Adipocyte (in vitro differentiated cells): ENCODE measurements at regions not wholly inside any gene's neighbourhood (a gene's known extent, or its start where the extent isn't known, plus 50 kb on each side); places are given as distances from the start of the nearest gene placed in this dataset.

ENCODE experiments used
- DNase-seq: peaks from one replicate; pipeline ENCODE4 v3.0.0-alpha.2; 2015; ENCODE audit warnings: low read depth
- H3K27me3 ChIP-seq: replicated peaks from 2 replicates; pipeline ENCODE4 v1.7.0; 2013; ENCODE audit warnings: mild to moderate bottlenecking, low read length, moderate library complexity; ENCODE audit not compliant: control insufficient read depth, insufficient read depth
- H3K36me3 ChIP-seq: 2 replicates; pipeline ENCODE4 v1.7.0; 2013; ENCODE audit warnings: low read length, mild to moderate bottlenecking, moderate library complexity; ENCODE audit not compliant: control insufficient read depth, insufficient read depth, severe bottlenecking
- H3K4me1 ChIP-seq: 2 replicates; pipeline ENCODE4 v1.7.0; 2013; ENCODE audit warnings: mild to moderate bottlenecking, low read length, moderate library complexity; ENCODE audit not compliant: control insufficient read depth, insufficient read depth
- H3K4me3 ChIP-seq: 2 replicates; pipeline ENCODE4 v1.7.0; 2013; ENCODE audit warnings: mild to moderate bottlenecking, low read length, moderate library complexity
- H3K9ac ChIP-seq: 2 replicates; pipeline ENCODE4 v1.7.0; 2013; ENCODE audit warnings: mild to moderate bottlenecking, low read length, moderate library complexity
- H3K9me3 ChIP-seq: 2 replicates; pipeline ENCODE4 v1.7.0; 2013; ENCODE audit warnings: mild to moderate bottlenecking, low read length, moderate library complexity; ENCODE audit not compliant: control insufficient read depth

- DNase-seq, result no peak
- Histone ChIP-seq H3K4me1 (no peaks in the 10 kb centered on the region), H3K36me3 (no peaks in the 10 kb centered on the region), H3K27me3 (no peaks in the 10 kb centered on the region), H3K9me3 (no peaks in the 10 kb centered on the region), H3K4me3 (no peak overlapping the region), H3K9ac (no peak overlapping the region)
These were observed 341.6 kb upstream of the CDH7 start for GRCh38 chr18:65409261-65409660.

GRCh38 chr18:65403534-65403933 is 347.3 kb upstream of the CDH7 start:
- no peaks in the 10 kb centered on the region for H3K4me1 ChIP-seq
- no peaks in the 10 kb centered on the region for H3K9me3 ChIP-seq
- no peak for DNase-seq
- no peaks in the 10 kb centered on the region for H3K27me3 ChIP-seq
- H3K9ac ChIP-seq, result no peak overlapping the region
- no peak overlapping the region for H3K4me3 ChIP-seq
- H3K36me3 ChIP-seq, result no peaks in the 10 kb centered on the region

- no peak overlapping the region for H3K9ac ChIP-seq
- no peak overlapping the region for H3K4me3 ChIP-seq
- no peaks in the 10 kb centered on the region for H3K4me1 ChIP-seq
- H3K27me3 ChIP-seq, result no peaks in the 10 kb centered on the region
- DNase-seq, result no peak
- H3K9me3 ChIP-seq, result no peaks in the 10 kb centered on the region
- no peaks in the 10 kb centered on the region for H3K36me3 ChIP-seq
These were observed 351.7 kb upstream of the CDH7 start for GRCh38 chr18:65399091-65399490.

- no peak overlapping the region for H3K4me3 ChIP-seq
- no peaks in the 10 kb centered on the region for H3K4me1 ChIP-seq
- no peak for DNase-seq
- no peaks in the 10 kb centered on the region for H3K36me3 ChIP-seq
- H3K27me3 ChIP-seq, result no peaks in the 10 kb centered on the region
- H3K9ac ChIP-seq, result no peak overlapping the region
- H3K9me3 ChIP-seq, result no peaks in the 10 kb centered on the region
These were observed 352.3 kb upstream of the CDH7 start for GRCh38 chr18:65398347-65399075.

- DNase-seq, result no peak
- peaks cover 4% of the 10 kb centered on the region for H3K9me3 ChIP-seq
These were observed 369.8 kb upstream of the CDH7 start for GRCh38 chr18:65380986-65381385.

GRCh38 chr18:65380571-65380970 is 370.2 kb upstream of the CDH7 start:
- Histone ChIP-seq H3K27me3 (no peaks in the 10 kb centered on the region), H3K36me3 (no peaks in the 10 kb centered on the region), H3K4me1 (no peaks in the 10 kb centered on the region), H3K9me3 (peaks cover 4% of the 10 kb centered on the region), H3K9ac (no peak overlapping the region), H3K4me3 (no peak overlapping the region)
- no peak for DNase-seq

More at GRCh38 chr18:65380986-65381385, 369.8 kb upstream of the CDH7 start:
- Histone ChIP-seq H3K4me1 (no peaks in the 10 kb centered on the region), H3K9ac (no peak overlapping the region), H3K27me3 (no peaks in the 10 kb centered on the region), H3K4me3 (no peak overlapping the region), H3K36me3 (no peaks in the 10 kb centered on the region)

- no peaks in the 10 kb centered on the region for H3K36me3 ChIP-seq
- no peak overlapping the region for H3K4me3 ChIP-seq
- no peaks in the 10 kb centered on the region for H3K9me3 ChIP-seq
- no peak for DNase-seq
- H3K4me1 ChIP-seq, result no peaks in the 10 kb centered on the region
- H3K27me3 ChIP-seq, result no peaks in the 10 kb centered on the region
- no peak overlapping the region for H3K9ac ChIP-seq
These were observed 377.9 kb upstream of the CDH7 start for GRCh38 chr18:65372904-65373303.

GRCh38 chr18:65365245-65365980 is 385.4 kb upstream of the CDH7 start:
- Histone ChIP-seq H3K27me3 (no peaks in the 10 kb centered on the region), H3K4me3 (no peak overlapping the region), H3K4me1 (no peaks in the 10 kb centered on the region), H3K36me3 (no peaks in the 10 kb centered on the region), H3K9ac (no peak overlapping the region), H3K9me3 (no peaks in the 10 kb centered on the region)
- no peak for DNase-seq

GRCh38 chr18:65363911-65364632 is 386.7 kb upstream of the CDH7 start:
- H3K9ac ChIP-seq, result no peak overlapping the region
- H3K4me3 ChIP-seq, result no peak overlapping the region
- H3K27me3 ChIP-seq, result no peaks in the 10 kb centered on the region
- H3K4me1 ChIP-seq, result no peaks in the 10 kb centered on the region
- H3K9me3 ChIP-seq, result no peaks in the 10 kb centered on the region
- H3K36me3 ChIP-seq, result no peaks in the 10 kb centered on the region
- DNase-seq, result no peak

GRCh38 chr18:65363011-65363410 is 387.8 kb upstream of the CDH7 start:
- H3K36me3 ChIP-seq, result no peaks in the 10 kb centered on the region
- no peak overlapping the region for H3K4me3 ChIP-seq
- no peaks in the 10 kb centered on the region for H3K4me1 ChIP-seq
- no peak for DNase-seq
- H3K9me3 ChIP-seq, result no peaks in the 10 kb centered on the region
- H3K27me3 ChIP-seq, result no peaks in the 10 kb centered on the region
- no peak overlapping the region for H3K9ac ChIP-seq

GRCh38 chr18:65359479-65359878 is 391.3 kb upstream of the CDH7 start:
- Histone ChIP-seq H3K4me1 (peaks cover 4% of the 10 kb centered on the region), H3K36me3 (no peaks in the 10 kb centered on the region), H3K4me3 (no peak overlapping the region), H3K9ac (no peak overlapping the region), H3K9me3 (no peaks in the 10 kb centered on the region), H3K27me3 (no peaks in the 10 kb centered on the region)
- no peak for DNase-seq
